PFSK-1 (cell line): ENCODE measurements at regions not wholly inside any gene's neighbourhood (a gene's known extent, or its start where the extent isn't known, plus 50 kb on each side); places are given as distances from the start of the nearest gene placed in this dataset.

Source experiments
- FOXP2 ChIP-seq: optimal IDR thresholded peaks from 2 replicates; pipeline ENCODE3; 2011; ENCODE audit warnings: borderline replicate concordance, control low read depth, inconsistent platforms; ENCODE audit not compliant: insufficient read depth; ENCODE audit errors: extremely low read length, extremely low read depth
- POLR2AphosphoS5 ChIP-seq: IDR thresholded peaks from 2 replicates; pipeline ENCODE4 v1.6.1; 2012; ENCODE audit warnings: low read depth, mild to moderate bottlenecking, control low read depth, low read length, moderate library complexity
- SIN3A ChIP-seq: IDR thresholded peaks from 2 replicates; pipeline ENCODE4 v1.6.1; 2012; ENCODE audit warnings: mild to moderate bottlenecking, low read length, moderate library complexity, borderline replicate concordance; ENCODE audit not compliant: insufficient read depth
- TAF1 ChIP-seq: IDR thresholded peaks from 2 replicates; pipeline ENCODE4 v1.6.1; 2012; ENCODE audit warnings: low read length, control low read depth, borderline replicate concordance; ENCODE audit not compliant: insufficient read depth
- TF ChIP-seq, protein P1 (sequence below), 2 experiments: IDR thresholded peaks; 2 replicates each; pipeline versions ENCODE4 v1.6.1 to v1.8.0; 2011 to 2012; ENCODE audit warnings: low read depth in 2 of 2, low read length in 2 of 2, control low read depth in 1 of 2, inconsistent platforms in 1 of 2, mild to moderate bottlenecking in 1 of 2, moderate library complexity in 1 of 2; ENCODE audit not compliant: insufficient read depth in 1 of 2

GRCh38 chr22:48369789-48370507 is 1457.7 kb downstream of the BRD1 start:
- TF ChIP-seq POLR2AphosphoS5 (no peak), FOXP2 (no peak), SIN3A (no peak), TAF1 (no peak)
- TF ChIP-seq, protein P1, sequence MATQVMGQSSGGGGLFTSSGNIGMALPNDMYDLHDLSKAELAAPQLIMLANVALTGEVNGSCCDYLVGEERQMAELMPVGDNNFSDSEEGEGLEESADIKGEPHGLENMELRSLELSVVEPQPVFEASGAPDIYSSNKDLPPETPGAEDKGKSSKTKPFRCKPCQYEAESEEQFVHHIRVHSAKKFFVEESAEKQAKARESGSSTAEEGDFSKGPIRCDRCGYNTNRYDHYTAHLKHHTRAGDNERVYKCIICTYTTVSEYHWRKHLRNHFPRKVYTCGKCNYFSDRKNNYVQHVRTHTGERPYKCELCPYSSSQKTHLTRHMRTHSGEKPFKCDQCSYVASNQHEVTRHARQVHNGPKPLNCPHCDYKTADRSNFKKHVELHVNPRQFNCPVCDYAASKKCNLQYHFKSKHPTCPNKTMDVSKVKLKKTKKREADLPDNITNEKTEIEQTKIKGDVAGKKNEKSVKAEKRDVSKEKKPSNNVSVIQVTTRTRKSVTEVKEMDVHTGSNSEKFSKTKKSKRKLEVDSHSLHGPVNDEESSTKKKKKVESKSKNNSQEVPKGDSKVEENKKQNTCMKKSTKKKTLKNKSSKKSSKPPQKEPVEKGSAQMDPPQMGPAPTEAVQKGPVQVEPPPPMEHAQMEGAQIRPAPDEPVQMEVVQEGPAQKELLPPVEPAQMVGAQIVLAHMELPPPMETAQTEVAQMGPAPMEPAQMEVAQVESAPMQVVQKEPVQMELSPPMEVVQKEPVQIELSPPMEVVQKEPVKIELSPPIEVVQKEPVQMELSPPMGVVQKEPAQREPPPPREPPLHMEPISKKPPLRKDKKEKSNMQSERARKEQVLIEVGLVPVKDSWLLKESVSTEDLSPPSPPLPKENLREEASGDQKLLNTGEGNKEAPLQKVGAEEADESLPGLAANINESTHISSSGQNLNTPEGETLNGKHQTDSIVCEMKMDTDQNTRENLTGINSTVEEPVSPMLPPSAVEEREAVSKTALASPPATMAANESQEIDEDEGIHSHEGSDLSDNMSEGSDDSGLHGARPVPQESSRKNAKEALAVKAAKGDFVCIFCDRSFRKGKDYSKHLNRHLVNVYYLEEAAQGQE (IDR thresholded peaks at IDR 0.05; ENCODE audit: insufficient read depth in 1 of 2, low read depth in 2 of 2, low read length in 2 of 2) = no peak

GRCh38 chr22:48368975-48369525 is 1458.6 kb downstream of the BRD1 start:
- no peak for TF ChIP-seq FOXP2
- TF ChIP-seq SIN3A = no peak
- TF ChIP-seq TAF1 = no peak
- no peak for TF ChIP-seq POLR2AphosphoS5
- TF ChIP-seq, protein P1 (IDR thresholded peaks at IDR 0.05; ENCODE audit: insufficient read depth in 1 of 2, low read depth in 2 of 2, low read length in 2 of 2) = no peak

DNA sequence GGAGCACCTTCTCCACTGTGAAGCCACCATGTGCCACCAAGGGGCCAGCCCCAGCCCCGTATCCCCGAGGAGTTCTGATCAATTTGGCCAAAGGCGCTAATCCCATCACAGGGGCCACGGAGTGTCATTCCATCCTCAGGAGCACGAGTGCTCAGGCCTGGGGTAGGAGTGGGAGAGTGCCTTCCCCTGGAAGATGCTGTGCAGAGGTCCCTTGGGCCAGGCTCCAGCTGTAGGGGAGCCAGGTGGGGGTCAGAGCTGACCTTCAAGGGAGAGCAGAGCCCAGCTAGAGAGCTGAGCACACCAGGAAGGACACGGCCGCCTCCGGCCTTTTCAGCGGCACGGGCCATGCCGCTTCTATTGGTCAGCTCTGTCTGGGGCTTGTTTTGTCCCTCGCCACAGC is 1459.9 kb downstream of the BRD1 start:
- TF ChIP-seq POLR2AphosphoS5 (no peak), SIN3A (no peak), FOXP2 (no peak), TAF1 (no peak)
- TF ChIP-seq, protein P1 (IDR thresholded peaks at IDR 0.05; ENCODE audit: insufficient read depth in 1 of 2, low read depth in 2 of 2, low read length in 2 of 2) = no peak

DNA sequence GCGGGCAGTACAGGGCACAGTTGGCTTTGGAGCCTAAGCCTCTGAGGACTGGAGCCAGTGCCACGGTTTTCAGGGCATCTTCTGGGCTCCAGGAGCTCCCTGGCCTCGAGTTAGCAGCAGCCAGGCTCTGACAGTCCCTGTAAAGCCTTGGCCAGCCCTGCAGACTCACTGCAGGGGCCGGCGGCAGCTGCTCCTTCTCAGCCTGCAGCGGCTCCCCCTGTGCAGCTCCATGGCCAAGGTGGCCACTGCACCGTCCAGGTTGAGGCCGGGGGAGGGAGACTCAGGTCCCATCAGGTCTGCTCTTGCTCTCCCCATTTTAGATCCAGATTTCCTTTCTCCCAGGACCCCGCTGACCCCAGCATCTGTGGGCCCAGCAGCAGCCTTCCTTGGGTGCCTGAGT is 1461.1 kb downstream of the BRD1 start:
- TF ChIP-seq POLR2AphosphoS5 (no peak), FOXP2 (no peak), TAF1 (no peak), SIN3A (no peak)
- TF ChIP-seq, protein P1 (IDR thresholded peaks at IDR 0.05; ENCODE audit: insufficient read depth in 1 of 2, low read depth in 2 of 2, low read length in 2 of 2) = no peak
